Stimulated activated naive B cell treated with anti-CD40 and anti-IgM and Interleukin-4, amounts not matched to agents 10 μg/mL and 1 μg/mL and 100 μg/mL, for 72 hours (primary cell): ENCODE measurements at regions not wholly inside any gene's neighbourhood (a gene's known extent, or its start where the extent isn't known, plus 50 kb on each side); places are given as distances from the start of the nearest gene placed in this dataset.

ENCODE experiments used
- ATAC-seq, 2 donors: fragments of 150-1000 bp; cut with Tn5 transposase; replicated peaks; 2 replicates each; pipeline ENCODE4 v1.10.0; 2021; ENCODE audit warnings: moderate library complexity in 1 of 2
- DNase-seq: peaks from one replicate; pipeline ENCODE4 v3.0.0; 2021
- H3K27ac Mint-ChIP-seq: one replicate; pipeline ENCODE4 v1.8.0; 2022; ENCODE audit warnings: mild to moderate bottlenecking, mixed read lengths
- H3K27me3 Mint-ChIP-seq, 2 donors: one replicate each; pipeline ENCODE4 v1.8.0; 2022; ENCODE audit warnings: mixed read lengths in 2 of 2
- H3K36me3 Mint-ChIP-seq, 2 donors: one replicate each; pipeline ENCODE4 v1.8.0; 2022; ENCODE audit warnings: mixed read lengths in 2 of 2, mild to moderate bottlenecking in 1 of 2
- H3K4me1 Mint-ChIP-seq, 2 donors: one replicate each; pipeline ENCODE4 v1.8.0; 2022; ENCODE audit warnings: mixed read lengths in 2 of 2, mild to moderate bottlenecking in 1 of 2
- H3K4me3 Mint-ChIP-seq, 2 donors: one replicate each; pipeline ENCODE4 v1.8.0; 2022; ENCODE audit warnings: mild to moderate bottlenecking in 2 of 2, mixed read lengths in 2 of 2, moderate library complexity in 1 of 2
- H3K9me3 Mint-ChIP-seq, 2 donors: one replicate each; pipeline ENCODE4 v1.8.0; 2022; ENCODE audit warnings: mixed read lengths in 2 of 2, mild to moderate bottlenecking in 1 of 2

DNA sequence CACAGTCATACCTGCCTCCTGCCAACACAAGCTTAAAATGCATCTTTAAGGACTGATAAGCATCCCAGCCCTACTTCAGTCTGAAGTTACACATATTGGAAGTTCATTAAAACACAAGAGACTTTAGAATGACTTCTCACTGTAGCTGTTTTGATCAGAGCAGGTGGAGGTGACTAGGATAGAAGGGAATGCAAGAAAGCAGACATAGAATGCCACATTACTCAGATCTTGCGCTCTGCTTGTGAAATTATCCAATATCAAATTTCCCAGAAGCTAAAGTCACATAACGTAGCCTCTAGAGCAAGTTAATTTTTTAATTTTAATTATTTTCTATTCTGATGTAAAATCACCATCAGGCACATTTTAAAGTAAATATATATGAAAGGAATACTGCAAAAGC is 306.5 kb downstream of the PLOD2 start:
- Mint-ChIP-seq H3K9me3 (peaks cover 0 to 2% of the 10 kb centered on the region in 2 donors), H3K27me3 (no peaks in the 10 kb centered on the region), H3K36me3 (no peaks in the 10 kb centered on the region), H3K4me1 (no peaks in the 10 kb centered on the region), H3K27ac (no peak overlapping the region), H3K4me3 (no peak overlapping the region)
- no peak for DNase-seq
- ATAC-seq: no peak

DNA sequence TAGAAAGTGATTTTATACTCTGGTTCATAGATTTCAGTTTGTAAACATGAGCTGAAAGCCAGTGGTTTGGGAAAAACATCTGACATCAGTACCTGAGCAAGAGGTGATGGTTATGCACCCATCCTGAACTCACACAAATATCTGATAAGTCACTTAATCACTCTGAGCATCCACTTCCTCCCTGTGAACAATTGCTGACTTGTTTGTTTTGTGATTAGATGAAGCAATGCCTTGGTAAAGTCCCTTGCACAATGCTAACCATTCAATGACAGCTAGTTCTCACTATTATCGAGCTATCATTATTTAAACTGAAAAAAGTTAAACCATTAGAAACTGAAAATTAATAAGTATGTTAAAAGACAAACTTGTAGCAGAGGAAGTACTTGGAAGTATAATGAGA is 303.0 kb downstream of the PLOD2 start:
- H3K27ac Mint-ChIP-seq: no peak overlapping the region
- no peaks in the 10 kb centered on the region for H3K36me3 Mint-ChIP-seq
- DNase-seq (no peak), ATAC-seq (no peak)
- no peaks in the 10 kb centered on the region for H3K4me1 Mint-ChIP-seq
- H3K4me3 Mint-ChIP-seq: no peak overlapping the region
- no peaks in the 10 kb centered on the region for H3K27me3 Mint-ChIP-seq
- peaks cover 0 to 2% of the 10 kb centered on the region in 2 donors for H3K9me3 Mint-ChIP-seq

DNA sequence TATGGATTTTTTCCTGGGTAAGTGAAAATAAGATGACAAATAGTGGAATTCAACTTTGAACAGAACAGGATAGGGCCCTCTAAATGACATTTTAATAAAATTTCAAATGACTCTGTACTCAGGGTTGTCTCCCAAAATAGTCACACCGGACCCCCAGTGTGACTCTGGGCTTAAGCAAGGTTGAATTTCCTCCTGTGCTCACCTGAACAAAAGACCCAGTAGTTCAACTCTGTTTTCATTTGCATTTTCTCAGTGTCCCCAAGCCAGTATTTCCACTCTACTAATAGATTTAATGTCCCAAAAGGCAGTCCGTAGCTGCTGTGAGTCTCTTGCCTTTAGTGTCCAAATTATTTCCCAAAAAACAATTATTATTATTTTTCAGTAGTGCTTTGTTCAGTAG is 296.6 kb downstream of the PLOD2 start:
- no peaks in the 10 kb centered on the region for H3K27me3 Mint-ChIP-seq
- no peak overlapping the region for H3K4me3 Mint-ChIP-seq
- no peak for ATAC-seq
- no peak for DNase-seq
- no peaks in the 10 kb centered on the region for H3K9me3 Mint-ChIP-seq
- no peak overlapping the region for H3K27ac Mint-ChIP-seq
- no peaks in the 10 kb centered on the region for H3K4me1 Mint-ChIP-seq
- H3K36me3 Mint-ChIP-seq: no peaks in the 10 kb centered on the region

DNA sequence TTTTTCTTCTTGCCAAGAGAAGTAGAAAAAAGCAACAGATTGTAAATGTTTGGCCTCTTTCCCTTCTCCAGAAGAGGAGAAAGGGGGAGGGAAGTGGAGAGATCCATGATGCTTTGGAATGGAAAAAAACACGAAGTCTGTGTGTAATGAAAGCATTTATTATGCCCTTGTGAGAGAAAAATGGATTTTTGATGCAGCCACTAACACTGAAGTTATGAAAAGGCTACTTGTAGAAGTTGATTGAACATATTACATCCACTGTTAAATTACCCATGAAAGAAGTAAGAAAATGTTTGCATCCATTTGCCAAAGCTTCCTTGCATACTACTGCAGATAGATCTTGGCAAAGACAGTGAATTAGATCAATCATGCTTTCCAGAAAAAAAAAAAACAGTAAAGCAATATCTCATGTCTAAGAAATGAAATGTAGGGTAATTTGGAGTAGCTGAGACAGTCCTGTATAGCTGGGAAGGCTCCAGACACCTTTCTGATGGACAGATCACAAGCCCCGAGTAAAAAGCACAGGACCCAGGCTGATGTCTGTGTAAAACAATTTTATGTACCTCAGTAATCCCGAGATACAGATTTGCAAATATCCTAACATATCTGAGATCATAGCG is 295.5 kb downstream of the PLOD2 start:
- H3K9me3 Mint-ChIP-seq: no peaks in the 10 kb centered on the region
- H3K27ac Mint-ChIP-seq: no peak overlapping the region
- DNase-seq: no peak
- no peaks in the 10 kb centered on the region for H3K4me1 Mint-ChIP-seq
- no peaks in the 10 kb centered on the region for H3K36me3 Mint-ChIP-seq
- H3K4me3 Mint-ChIP-seq: no peak overlapping the region
- no peaks in the 10 kb centered on the region for H3K27me3 Mint-ChIP-seq
- no peak for ATAC-seq

DNA sequence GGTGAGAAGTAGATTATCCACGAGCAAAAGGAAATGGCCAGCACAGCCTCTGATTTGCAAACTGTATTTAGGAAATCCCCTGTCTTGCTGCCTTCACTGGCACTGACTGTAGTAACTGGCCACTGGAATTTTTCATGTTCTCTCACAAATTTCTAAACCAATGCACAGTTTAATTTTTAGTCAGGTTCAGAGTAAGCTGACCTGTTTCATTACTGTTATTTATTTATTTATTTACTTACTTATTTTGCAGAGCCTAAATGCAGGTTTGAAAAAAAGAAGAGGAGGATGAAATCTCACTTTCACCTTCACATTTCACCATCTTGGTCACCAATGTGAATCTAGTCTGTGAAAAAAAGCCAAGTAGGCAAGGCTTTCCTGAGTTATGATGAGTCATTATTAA is 291.0 kb downstream of the PLOD2 start:
- Mint-ChIP-seq H3K4me3 (no peak overlapping the region), H3K27ac (no peak overlapping the region), H3K4me1 (no peaks in the 10 kb centered on the region), H3K9me3 (peaks cover 0 to 3% of the 10 kb centered on the region in 2 donors), H3K27me3 (no peaks in the 10 kb centered on the region), H3K36me3 (no peaks in the 10 kb centered on the region)
- ATAC-seq: no peak
- no peak for DNase-seq

DNA sequence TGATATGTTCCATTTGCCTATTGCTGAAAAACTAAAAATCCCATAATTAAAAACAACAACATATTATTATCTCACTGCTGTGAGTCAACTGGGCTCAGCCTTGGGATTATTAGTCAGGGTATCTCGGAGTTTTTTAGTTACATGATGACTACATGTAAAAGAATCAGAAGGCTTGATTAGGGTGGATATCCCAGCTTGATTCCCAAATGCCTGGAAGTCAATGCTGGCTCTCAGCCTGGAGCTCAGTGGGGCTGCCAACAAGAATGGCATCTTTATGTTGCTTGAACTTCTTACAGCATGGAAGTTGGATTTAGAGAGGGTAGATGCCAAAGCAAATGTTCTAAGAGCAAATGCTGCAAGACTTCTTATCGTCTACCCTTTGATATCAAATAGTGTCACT is 278.5 kb downstream of the PLOD2 start:
- Mint-ChIP-seq H3K4me3 (no peak overlapping the region), H3K27ac (no peak overlapping the region), H3K4me1 (no peaks in the 10 kb centered on the region), H3K27me3 (no peaks in the 10 kb centered on the region), H3K36me3 (no peaks in the 10 kb centered on the region), H3K9me3 (peaks cover 0 to 2% of the 10 kb centered on the region in 2 donors)
- no peak for ATAC-seq
- DNase-seq: no peak

DNA sequence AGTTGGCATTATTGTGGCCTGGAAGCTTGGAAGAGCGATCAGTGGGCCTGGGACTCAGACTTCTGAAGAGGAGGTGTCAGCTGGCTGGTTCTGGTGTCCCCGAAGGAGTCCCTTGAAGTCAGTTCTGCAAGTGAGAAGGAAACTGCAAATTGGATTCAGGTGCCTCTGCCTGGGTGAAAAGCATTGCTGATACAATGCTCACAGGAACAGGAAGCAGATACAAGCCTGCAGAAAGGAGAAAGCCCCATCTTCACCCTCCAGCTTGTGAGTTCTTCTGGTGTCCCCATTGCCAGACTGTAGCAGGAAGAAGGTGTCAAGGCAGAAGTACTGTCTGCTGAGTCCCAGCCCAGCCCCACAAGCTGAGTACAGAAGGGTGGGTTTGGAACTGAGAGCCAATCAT is 271.3 kb downstream of the PLOD2 start:
- Mint-ChIP-seq H3K4me3 (no peak overlapping the region), H3K4me1 (no peaks in the 10 kb centered on the region), H3K27me3 (no peaks in the 10 kb centered on the region), H3K27ac (no peak overlapping the region), H3K9me3 (no peaks in the 10 kb centered on the region), H3K36me3 (no peaks in the 10 kb centered on the region)
- DNase-seq: no peak
- no peak for ATAC-seq

DNA sequence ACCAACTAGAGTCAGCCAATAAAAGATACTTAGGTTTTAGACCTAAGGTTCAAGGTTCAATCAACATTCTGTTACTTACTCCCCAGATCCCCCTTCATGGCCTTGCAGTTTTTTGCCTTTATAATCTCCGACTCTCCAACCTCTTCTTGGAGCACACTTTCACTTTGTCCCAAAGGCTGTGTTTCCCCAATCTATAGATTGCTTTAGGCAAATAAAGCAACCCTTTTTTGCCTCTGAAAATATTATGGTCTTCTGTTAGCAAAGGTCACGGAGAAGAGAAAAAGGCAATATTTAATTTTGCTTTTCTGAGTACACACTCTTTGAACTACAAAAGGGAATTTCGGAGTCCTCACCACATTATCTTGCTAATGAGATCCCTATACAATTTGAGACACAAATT is 268.1 kb downstream of the PLOD2 start:
- Mint-ChIP-seq H3K9me3 (no peaks in the 10 kb centered on the region), H3K4me3 (no peak overlapping the region), H3K36me3 (no peaks in the 10 kb centered on the region), H3K27me3 (no peaks in the 10 kb centered on the region), H3K27ac (no peak overlapping the region), H3K4me1 (no peaks in the 10 kb centered on the region)
- ATAC-seq (no peak), DNase-seq (no peak)

DNA sequence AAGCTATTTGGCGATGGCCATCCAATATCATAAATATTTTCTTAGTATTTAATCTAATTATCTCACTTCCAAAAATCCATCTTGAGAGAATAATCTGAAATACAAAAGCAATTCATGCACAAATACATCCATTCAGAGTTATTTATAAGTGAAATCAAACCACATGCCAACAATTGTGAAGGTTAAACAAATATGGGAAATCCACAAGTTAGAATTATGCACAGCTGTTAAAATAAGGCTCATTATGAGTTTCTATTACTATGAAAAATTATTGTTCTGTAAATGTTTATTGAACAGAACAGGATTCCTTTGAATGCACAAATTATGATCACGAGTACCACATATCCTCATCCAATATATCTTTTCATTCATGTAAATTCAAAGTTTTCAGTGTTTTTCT is 267.7 kb downstream of the PLOD2 start:
- no peaks in the 10 kb centered on the region for H3K36me3 Mint-ChIP-seq

DNA sequence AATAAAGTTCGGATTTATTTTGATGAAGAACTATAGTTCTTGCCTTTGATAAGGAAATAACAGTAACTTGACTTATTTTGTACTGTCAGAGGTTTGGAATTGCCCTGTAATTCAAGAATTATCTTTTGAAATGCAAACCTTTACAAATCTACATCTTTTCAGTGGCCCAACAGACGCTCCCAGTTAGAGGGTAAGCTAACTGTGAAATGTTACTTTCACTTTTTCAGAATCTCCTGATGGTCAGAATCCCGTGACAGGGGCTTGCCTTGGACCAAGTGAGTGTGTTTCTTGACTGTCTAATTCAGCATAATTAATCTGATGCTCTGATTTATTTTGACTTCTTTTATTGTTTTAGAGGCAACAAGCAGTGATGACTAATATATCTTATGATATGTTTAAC is 262.5 kb downstream of the PLOD2 start:
- H3K9me3 Mint-ChIP-seq: no peaks in the 10 kb centered on the region
- H3K36me3 Mint-ChIP-seq: no peaks in the 10 kb centered on the region
- no peak overlapping the region for H3K27ac Mint-ChIP-seq
- no peak for DNase-seq
- ATAC-seq: no peak
- no peak overlapping the region for H3K4me3 Mint-ChIP-seq
- no peaks in the 10 kb centered on the region for H3K27me3 Mint-ChIP-seq
- no peaks in the 10 kb centered on the region for H3K4me1 Mint-ChIP-seq

More for the DNA sequence above, 267.7 kb downstream of the PLOD2 start:
- H3K4me3 Mint-ChIP-seq: no peak overlapping the region
- H3K27ac Mint-ChIP-seq: no peak overlapping the region
- no peak for ATAC-seq
- H3K27me3 Mint-ChIP-seq: no peaks in the 10 kb centered on the region
- no peak for DNase-seq
- H3K4me1 Mint-ChIP-seq: no peaks in the 10 kb centered on the region
- no peaks in the 10 kb centered on the region for H3K9me3 Mint-ChIP-seq

DNA sequence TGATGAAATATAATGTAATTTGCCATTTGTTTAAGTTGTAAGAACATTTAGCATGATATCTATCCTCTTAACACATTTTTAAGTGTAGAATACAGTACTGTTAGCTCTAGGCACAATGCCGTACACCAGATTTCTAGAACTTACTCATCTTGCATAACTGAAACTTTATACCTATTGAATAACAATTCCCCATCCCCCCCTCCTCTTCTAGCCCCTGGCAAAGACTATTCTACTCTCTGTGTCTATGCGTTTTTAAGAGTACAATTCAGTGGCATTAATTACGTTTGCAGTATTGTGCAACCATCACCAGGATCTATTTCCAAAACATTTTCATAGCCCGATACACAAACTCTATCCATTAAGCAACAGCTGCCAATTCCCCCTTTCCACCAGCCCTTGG is 261.7 kb downstream of the PLOD2 start:
- no peaks in the 10 kb centered on the region for H3K36me3 Mint-ChIP-seq
- no peaks in the 10 kb centered on the region for H3K4me1 Mint-ChIP-seq
- DNase-seq (no peak), ATAC-seq (no peak)
- H3K27ac Mint-ChIP-seq: no peak overlapping the region
- H3K9me3 Mint-ChIP-seq: no peaks in the 10 kb centered on the region
- H3K4me3 Mint-ChIP-seq: no peak overlapping the region
- no peaks in the 10 kb centered on the region for H3K27me3 Mint-ChIP-seq

DNA sequence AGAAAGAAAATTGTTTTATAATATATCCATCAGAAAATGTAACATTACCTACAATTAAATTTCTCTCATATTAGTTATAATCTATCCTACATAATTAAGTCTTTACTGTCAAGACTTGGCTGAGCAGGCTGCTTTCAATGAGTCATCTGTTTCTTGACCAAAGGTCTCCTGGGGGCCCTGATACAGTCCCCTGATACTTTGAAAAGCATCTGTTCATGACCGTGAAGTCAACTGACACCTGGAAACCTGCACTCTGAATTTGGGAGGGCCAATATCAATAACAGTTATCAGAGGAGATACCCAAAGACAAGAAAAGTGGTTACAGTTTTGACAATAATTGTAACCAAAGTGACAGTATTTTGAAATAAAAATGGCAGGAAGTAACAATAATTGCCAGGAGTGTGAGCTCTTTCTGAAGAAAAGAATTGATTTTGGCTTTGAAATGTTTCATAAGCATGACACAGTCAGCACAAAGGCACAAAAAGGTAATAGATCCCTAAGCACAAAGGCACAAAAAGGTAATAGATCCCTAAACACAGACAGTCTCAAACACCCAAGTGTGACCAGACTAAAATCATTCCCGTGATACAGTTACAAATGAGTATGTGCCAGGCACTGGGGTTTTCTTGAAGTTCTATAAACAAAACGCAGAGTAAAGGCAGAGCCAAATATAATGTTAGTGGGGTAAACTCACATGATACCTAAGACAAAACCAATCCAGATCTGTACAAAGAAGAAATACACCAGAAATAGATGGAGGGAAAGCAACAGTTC is 260.7 kb downstream of the PLOD2 start:
- Mint-ChIP-seq H3K27me3 (no peaks in the 10 kb centered on the region), H3K36me3 (no peaks in the 10 kb centered on the region), H3K27ac (no peak overlapping the region), H3K9me3 (peaks cover 0 to 2% of the 10 kb centered on the region in 2 donors), H3K4me1 (no peaks in the 10 kb centered on the region), H3K4me3 (no peak overlapping the region)
- no peak for DNase-seq
- peak in 1 of 2 donors; percentile 22 for ATAC-seq

DNA sequence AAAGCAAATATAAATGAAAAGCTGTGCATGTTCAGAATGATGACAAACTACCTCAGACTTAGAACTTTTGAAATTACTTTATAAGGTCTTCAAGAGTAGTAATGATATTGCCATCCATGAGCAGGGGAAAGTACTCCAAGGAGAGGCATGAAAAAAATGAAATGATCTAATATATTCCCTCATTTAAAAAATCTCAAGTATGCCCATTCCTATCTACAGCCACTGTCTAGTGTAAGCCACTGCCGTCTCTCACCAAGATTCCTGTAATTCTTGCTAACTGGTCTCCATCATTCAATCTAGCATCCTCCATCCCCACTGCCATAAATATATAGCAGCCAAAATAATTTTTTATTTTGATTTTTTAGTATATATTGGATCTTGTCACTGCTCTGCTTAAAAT is 258.8 kb downstream of the PLOD2 start:
- Mint-ChIP-seq H3K36me3 (no peaks in the 10 kb centered on the region), H3K9me3 (peaks cover 0 to 2% of the 10 kb centered on the region in 2 donors), H3K4me1 (no peaks in the 10 kb centered on the region), H3K4me3 (no peak overlapping the region), H3K27ac (no peak overlapping the region), H3K27me3 (no peaks in the 10 kb centered on the region)
- DNase-seq (no peak), ATAC-seq (no peak)

DNA sequence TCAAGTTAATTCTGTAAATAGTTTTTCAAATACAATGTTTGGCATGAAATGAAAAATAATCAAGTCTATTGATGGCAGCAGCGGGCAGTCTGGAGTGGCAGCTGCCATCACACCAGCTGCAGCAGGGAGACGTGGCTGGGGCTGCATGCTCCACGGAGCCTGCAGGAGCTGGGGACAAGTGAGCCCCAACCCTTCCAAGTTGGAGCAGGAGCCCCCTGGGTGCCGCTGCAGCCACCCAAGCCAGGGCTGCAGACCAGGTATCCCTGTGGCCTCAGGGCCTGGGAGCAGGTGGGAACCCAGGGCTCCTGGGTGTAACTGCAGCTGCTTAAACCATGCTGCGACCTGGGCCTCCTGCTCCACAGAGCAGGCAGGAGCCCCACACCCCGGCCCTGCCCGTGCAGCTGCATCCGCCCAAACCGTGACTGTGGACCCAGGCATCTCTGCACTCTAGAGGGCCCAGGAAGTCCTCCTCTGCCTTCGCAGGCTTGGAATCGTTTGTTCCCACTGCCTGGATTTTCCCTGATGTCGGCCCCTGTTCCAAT is 257.4 kb downstream of the PLOD2 start:
- ATAC-seq (peak in 1 of 2 donors; percentile 23), DNase-seq (no peak)
- no peaks in the 10 kb centered on the region for H3K27me3 Mint-ChIP-seq
- no peak overlapping the region for H3K27ac Mint-ChIP-seq
- H3K9me3 Mint-ChIP-seq: peaks cover 0 to 2% of the 10 kb centered on the region in 2 donors
- no peak overlapping the region for H3K4me3 Mint-ChIP-seq
- H3K36me3 Mint-ChIP-seq: no peaks in the 10 kb centered on the region
- no peaks in the 10 kb centered on the region for H3K4me1 Mint-ChIP-seq

DNA sequence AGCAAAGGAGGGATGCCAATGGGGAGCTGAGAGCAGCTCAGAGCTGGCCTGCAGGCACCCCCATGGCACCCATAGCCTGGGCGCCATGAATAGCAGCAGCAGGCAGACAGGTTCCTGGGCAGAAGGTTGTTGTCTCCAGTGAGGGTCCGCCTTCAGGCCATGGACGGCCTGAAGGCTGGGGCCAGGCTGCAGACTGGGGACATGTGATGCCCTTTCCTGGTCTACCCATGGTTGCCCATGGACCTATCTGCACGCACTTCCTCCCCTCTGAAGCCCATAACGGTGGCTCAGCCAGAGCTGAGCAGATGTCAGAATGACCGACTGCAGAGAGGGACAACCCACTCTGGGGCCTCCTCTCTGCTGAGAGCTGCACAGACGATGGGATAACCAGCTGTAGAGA is 256.8 kb downstream of the PLOD2 start:
- no peak overlapping the region for H3K27ac Mint-ChIP-seq
- no peak overlapping the region for H3K4me3 Mint-ChIP-seq
- H3K27me3 Mint-ChIP-seq: no peaks in the 10 kb centered on the region
- H3K36me3 Mint-ChIP-seq: no peaks in the 10 kb centered on the region
- no peak for DNase-seq
- H3K4me1 Mint-ChIP-seq: no peaks in the 10 kb centered on the region
- peaks cover 0 to 2% of the 10 kb centered on the region in 2 donors for H3K9me3 Mint-ChIP-seq
- ATAC-seq: no peak
